HepG2 (cell line): ENCODE measurements at regions not wholly inside any gene's neighbourhood (a gene's known extent, or its start where the extent isn't known, plus 50 kb on each side); places are given as distances from the start of the nearest gene placed in this dataset.

Experiments
- ATAC-seq: fragments of 200-7000 bp; cut with Tn5 transposase; 3 replicates; pipeline ENCODE4 v1.9.1; 2020; ENCODE audit warnings: mild to moderate bottlenecking, moderate library complexity
- BruUV-seq: library from RNA; stranded (reverse); fragments of 400-500 nt; replicated peaks from 2 replicates; lab custom pipeline; 2021; lab: Mats Ljungman, UMichigan
- CTCF ChIA-PET: fragments of 300-600 bp; formaldehyde crosslinking; extraction: SDS; loops from one replicate; lab custom pipeline; 2021; ENCODE audit warnings: low total read pairs, inconsistent platforms, low intra/inter-chr PET ratio; lab: Yijun Ruan, JAX
- POLR2A ChIA-PET: fragments of 350-600 bp; sonication (Branson Sonifier 250); formaldehyde crosslinking; loops from one replicate; lab custom pipeline; 2020; ENCODE audit warnings: antibody characterized with exemption, inconsistent platforms; lab: Yijun Ruan, JAX
- DNase-seq: peaks from one replicate; pipeline ENCODE4 v3.0.0-alpha.2; 2015; ENCODE audit warnings: low spot score
- FAIRE-seq: peaks from 3 replicates; lab custom pipeline; 2011; peaks lifted over from hg19 to GRCh38; lab: Jason Lieb, UNC
- H2AFZ ChIP-seq: one replicate; pipeline ENCODE4 v1.6.1; 2011; ENCODE audit warnings: low read length, inconsistent platforms
- H3K27ac ChIP-seq: fragments of 300-600 bp; 3 replicates; pipeline ENCODE4 v1.8.0; 2011; ENCODE audit warnings: mixed run types, mild to moderate bottlenecking, mixed read lengths, low read length, inconsistent platforms; ENCODE audit not compliant: insufficient read depth; ENCODE audit errors: extremely low read length
- H3K27me3 ChIP-seq, 2 experiments: fragments of 200-600 bp in 1 of 2; 2 replicates in 1 of 2; 3 replicates in 1 of 2; pipeline versions ENCODE4 v1.6.0 to v1.8.0; 2011; ENCODE audit warnings: low read length in 2 of 2, mild to moderate bottlenecking in 2 of 2, moderate library complexity in 2 of 2, inconsistent platforms in 1 of 2; ENCODE audit not compliant: insufficient read depth in 2 of 2, control insufficient read depth in 1 of 2
- H3K36me3 ChIP-seq, 2 experiments: fragments of 200-600 bp in 1 of 2; replicated peaks in 1 of 2; 2 replicates in 1 of 2; 3 replicates in 1 of 2; pipeline versions ENCODE4 v1.5.1 to v1.8.0; 2011; ENCODE audit warnings: low read length in 2 of 2, inconsistent platforms in 1 of 2; ENCODE audit not compliant: insufficient read depth in 2 of 2, control insufficient read depth in 1 of 2
- H3K4me1 ChIP-seq: 2 replicates; pipeline ENCODE4 v1.5.1; 2012; ENCODE audit warnings: low read length, inconsistent platforms; ENCODE audit not compliant: insufficient read depth
- H3K4me2 ChIP-seq: 2 replicates; pipeline ENCODE4 v1.6.0; 2011; ENCODE audit warnings: low read depth, low read length, inconsistent platforms
- H3K4me3 ChIP-seq, 3 experiments: fragments of 200-600 bp in 1 of 3; sonication (generic), shearing (Covaris generic) in 1 of 3; replicated peaks in 1 of 3; 2 replicates each; pipeline ENCODE4 v1.5.1; 2011 to 2016; ENCODE audit warnings: low read length in 3 of 3, inconsistent platforms in 2 of 3, low read depth in 2 of 3, mild to moderate bottlenecking in 2 of 3, control low read depth in 1 of 3, mixed read lengths in 1 of 3; ENCODE audit not compliant: insufficient read depth in 1 of 3
- H3K79me2 ChIP-seq: one replicate; pipeline ENCODE4 v1.6.1; 2011; ENCODE audit warnings: low read length, inconsistent platforms; ENCODE audit not compliant: insufficient read depth
- H3K9ac ChIP-seq: 2 replicates; pipeline ENCODE4 v1.6.0; 2011; ENCODE audit warnings: mild to moderate bottlenecking, low read depth, low read length, inconsistent platforms; ENCODE audit not compliant: insufficient read depth
- H3K9me3 ChIP-seq: 2 replicates; pipeline ENCODE4 v1.5.1; 2012; ENCODE audit warnings: mild to moderate bottlenecking, low read length
- H4K20me1 ChIP-seq: 2 replicates; pipeline ENCODE4 v1.6.0; 2011; ENCODE audit warnings: inconsistent platforms, mild to moderate bottlenecking, low read length, moderate library complexity; ENCODE audit not compliant: insufficient read depth
- DMAP1 ChIP-seq: IDR thresholded peaks from 2 replicates; pipeline ENCODE4 v1.6.1; 2016
- HES4 ChIP-seq: sonication (generic); formaldehyde crosslinking; IDR thresholded peaks from 2 replicates; pipeline ENCODE4 v1.9.0; 2021; ENCODE audit warnings: mild to moderate bottlenecking, missing genetic modification reagents, borderline replicate concordance
- TOE1 ChIP-seq: sonication (generic); formaldehyde crosslinking; IDR thresholded peaks from 2 replicates; pipeline ENCODE4 v1.4.0; 2020; ENCODE audit warnings: mild to moderate bottlenecking, missing genetic modification reagents
- TOPORS ChIP-seq: sonication (generic); formaldehyde crosslinking; IDR thresholded peaks from 2 replicates; pipeline ENCODE4 v1.8.0; 2023; ENCODE audit warnings: mild to moderate bottlenecking, missing genetic modification reagents
- ZMYM2 ChIP-seq: sonication (generic); formaldehyde crosslinking; IDR thresholded peaks from 2 replicates; pipeline ENCODE4 v1.8.0; 2022; ENCODE audit warnings: mild to moderate bottlenecking, missing genetic modification reagents
- ZNF431 ChIP-seq: sonication (generic); formaldehyde crosslinking; IDR thresholded peaks from 2 replicates; pipeline ENCODE4 v1.9.0; 2022; ENCODE audit warnings: missing genetic modification reagents, low read depth, mild to moderate bottlenecking, borderline replicate concordance
- WGBS: methylation state at CpG from one replicate; pipeline ENCODE4 v1.1.6; 2017; ENCODE audit warnings: low lambda C conversion rate; 5-methylcytosine and 5-hydroxymethylcytosine counted together
- in situ Hi-C: cut with HindIII; loops from 2 replicates; pipeline ENCODE4 v1.10.0; 2017; ENCODE audit warnings: low pct_unique_long_range_greater_than_20kb; ENCODE audit not compliant: extremely low pct_ligation_motif_present
- intact Hi-C: fragments of 100-400 bp; cut with micrococcal nuclease; formaldehyde crosslinking; loops from one replicate; pipeline ENCODE4 v1.10.0; 2022; ENCODE audit not compliant: unreplicated experiment
- TF ChIP-seq, protein P1 (sequence below): fragments of 450-650 bp; IDR thresholded peaks from 2 replicates; pipeline ENCODE4 v1.6.1; 2016
- TF ChIP-seq, protein P2 (sequence below): sonication (generic); formaldehyde crosslinking; IDR thresholded peaks from 2 replicates; pipeline ENCODE4 v1.4.0; 2020; ENCODE audit warnings: missing genetic modification reagents, borderline replicate concordance
- TF ChIP-seq, protein P3 (sequence below): sonication (generic); formaldehyde crosslinking; IDR thresholded peaks from 2 replicates; pipeline ENCODE4 v1.9.0; 2022; ENCODE audit warnings: low read depth, missing genetic modification reagents

DNA sequence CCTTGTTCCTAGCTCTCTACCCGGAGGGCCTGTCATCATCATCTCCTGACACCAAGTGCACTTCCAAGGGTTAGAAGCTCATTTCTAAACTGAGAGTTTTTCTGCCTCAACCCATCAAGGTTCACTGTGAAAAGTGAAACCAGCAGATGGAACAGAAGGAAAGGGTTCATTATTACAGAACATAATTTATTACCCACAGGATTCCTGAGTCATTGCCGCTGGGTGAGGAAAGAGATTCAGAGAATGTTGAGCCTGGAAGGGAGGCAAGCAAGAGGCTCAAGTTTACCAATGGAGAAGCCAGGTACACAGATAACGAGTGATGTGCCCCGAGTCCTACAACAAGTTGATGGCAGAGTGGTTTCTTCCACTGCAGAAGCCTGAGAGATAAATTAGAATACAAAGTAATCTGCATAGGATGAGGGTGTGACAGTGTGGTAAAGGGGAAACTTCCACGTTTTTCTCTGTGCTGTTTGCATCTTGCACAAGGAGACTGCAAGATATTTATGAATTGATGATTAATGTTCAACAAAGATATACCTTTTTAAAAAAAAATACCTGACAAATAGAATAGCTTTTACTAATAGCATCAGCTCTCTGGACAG lies 80.5 kb upstream of the SETMAR start:
- Histone ChIP-seq H4K20me1 (no peaks in the 10 kb centered on the region), H3K27ac (no peak overlapping the region), H3K9ac (no peak overlapping the region), H3K36me3 (no peaks in the 10 kb centered on the region), H3K79me2 (no peaks in the 10 kb centered on the region), H3K4me3 (no peak overlapping the region), H2AFZ (no peak overlapping the region), H3K27me3 (no peaks in the 10 kb centered on the region), H3K4me1 (no peaks in the 10 kb centered on the region)
- no TSS peak for BruUV-seq
- CTCF ChIA-PET, result no interaction called here
- in situ Hi-C loops, result no loop called here
- WGBS, result 21% methylated on average over 5 of the region's 5 CpGs
- no peak for ATAC-seq
- POLR2A ChIA-PET, result no interaction called here
- DNase-seq, result no peak
- TF ChIP-seq TOE1 (CRISPR knock-in tag), result no peak
- TF ChIP-seq DMAP1 (CRISPR knock-in tag), result no peak
- TF ChIP-seq TOPORS, result no peak
- no peak for TF ChIP-seq ZNF431 (CRISPR knock-in tag)
- TF ChIP-seq, protein P1, sequence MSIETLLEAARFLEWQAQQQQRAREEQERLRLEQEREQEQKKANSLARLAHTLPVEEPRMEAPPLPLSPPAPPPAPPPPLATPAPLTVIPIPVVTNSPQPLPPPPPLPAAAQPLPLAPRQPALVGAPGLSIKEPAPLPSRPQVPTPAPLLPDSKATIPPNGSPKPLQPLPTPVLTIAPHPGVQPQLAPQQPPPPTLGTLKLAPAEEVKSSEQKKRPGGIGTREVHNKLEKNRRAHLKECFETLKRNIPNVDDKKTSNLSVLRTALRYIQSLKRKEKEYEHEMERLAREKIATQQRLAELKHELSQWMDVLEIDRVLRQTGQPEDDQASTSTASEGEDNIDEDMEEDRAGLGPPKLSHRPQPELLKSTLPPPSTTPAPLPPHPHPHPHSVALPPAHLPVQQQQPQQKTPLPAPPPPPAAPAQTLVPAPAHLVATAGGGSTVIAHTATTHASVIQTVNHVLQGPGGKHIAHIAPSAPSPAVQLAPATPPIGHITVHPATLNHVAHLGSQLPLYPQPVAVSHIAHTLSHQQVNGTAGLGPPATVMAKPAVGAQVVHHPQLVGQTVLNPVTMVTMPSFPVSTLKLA, result no peak
- TF ChIP-seq, all 625 proteins: peak for 0
- intact Hi-C loops, result no loop called here
- Histone ChIP-seq H3K4me2 (no peak overlapping the region), H3K9me3 (no peaks in the 10 kb centered on the region)
- FAIRE-seq, result no peak

DNA sequence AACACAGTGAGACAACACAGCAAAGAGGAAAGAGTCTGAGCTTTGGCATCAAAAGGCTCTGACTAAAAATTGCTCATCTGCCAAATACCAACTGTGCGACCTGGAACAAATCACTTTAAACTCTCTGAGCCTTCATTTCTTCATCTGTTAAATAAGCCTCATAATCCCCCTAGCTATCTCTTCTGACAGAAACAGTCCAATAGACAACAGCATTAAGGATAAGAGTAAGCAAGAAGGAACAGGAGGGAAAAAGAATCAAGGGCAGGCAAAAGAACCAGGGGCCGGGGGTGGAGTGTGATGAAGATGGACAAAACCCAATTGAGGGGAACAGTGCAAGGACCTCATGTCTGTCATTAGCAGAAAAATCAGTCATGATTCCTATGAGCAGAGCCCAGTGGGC lies 79.4 kb upstream of the SETMAR start:
- no peak overlapping the region for H3K4me3 ChIP-seq
- CTCF ChIA-PET, result no interaction called here
- TF ChIP-seq ZMYM2 (CRISPR knock-in tag) (no peak), HES4 (no peak)
- TF ChIP-seq, protein P2, sequence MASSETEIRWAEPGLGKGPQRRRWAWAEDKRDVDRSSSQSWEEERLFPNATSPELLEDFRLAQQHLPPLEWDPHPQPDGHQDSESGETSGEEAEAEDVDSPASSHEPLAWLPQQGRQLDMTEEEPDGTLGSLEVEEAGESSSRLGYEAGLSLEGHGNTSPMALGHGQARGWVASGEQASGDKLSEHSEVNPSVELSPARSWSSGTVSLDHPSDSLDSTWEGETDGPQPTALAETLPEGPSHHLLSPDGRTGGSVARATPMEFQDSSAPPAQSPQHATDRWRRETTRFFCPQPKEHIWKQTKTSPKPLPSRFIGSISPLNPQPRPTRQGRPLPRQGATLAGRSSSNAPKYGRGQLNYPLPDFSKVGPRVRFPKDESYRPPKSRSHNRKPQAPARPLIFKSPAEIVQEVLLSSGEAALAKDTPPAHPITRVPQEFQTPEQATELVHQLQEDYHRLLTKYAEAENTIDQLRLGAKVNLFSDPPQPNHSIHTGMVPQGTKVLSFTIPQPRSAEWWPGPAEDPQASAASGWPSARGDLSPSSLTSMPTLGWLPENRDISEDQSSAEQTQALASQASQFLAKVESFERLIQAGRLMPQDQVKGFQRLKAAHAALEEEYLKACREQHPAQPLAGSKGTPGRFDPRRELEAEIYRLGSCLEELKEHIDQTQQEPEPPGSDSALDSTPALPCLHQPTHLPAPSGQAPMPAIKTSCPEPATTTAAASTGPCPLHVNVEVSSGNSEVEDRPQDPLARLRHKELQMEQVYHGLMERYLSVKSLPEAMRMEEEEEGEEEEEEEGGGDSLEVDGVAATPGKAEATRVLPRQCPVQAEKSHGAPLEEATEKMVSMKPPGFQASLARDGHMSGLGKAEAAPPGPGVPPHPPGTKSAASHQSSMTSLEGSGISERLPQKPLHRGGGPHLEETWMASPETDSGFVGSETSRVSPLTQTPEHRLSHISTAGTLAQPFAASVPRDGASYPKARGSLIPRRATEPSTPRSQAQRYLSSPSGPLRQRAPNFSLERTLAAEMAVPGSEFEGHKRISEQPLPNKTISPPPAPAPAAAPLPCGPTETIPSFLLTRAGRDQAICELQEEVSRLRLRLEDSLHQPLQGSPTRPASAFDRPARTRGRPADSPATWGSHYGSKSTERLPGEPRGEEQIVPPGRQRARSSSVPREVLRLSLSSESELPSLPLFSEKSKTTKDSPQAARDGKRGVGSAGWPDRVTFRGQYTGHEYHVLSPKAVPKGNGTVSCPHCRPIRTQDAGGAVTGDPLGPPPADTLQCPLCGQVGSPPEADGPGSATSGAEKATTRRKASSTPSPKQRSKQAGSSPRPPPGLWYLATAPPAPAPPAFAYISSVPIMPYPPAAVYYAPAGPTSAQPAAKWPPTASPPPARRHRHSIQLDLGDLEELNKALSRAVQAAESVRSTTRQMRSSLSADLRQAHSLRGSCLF (CRISPR knock-in tag), result no peak
- TF ChIP-seq, protein P3, sequence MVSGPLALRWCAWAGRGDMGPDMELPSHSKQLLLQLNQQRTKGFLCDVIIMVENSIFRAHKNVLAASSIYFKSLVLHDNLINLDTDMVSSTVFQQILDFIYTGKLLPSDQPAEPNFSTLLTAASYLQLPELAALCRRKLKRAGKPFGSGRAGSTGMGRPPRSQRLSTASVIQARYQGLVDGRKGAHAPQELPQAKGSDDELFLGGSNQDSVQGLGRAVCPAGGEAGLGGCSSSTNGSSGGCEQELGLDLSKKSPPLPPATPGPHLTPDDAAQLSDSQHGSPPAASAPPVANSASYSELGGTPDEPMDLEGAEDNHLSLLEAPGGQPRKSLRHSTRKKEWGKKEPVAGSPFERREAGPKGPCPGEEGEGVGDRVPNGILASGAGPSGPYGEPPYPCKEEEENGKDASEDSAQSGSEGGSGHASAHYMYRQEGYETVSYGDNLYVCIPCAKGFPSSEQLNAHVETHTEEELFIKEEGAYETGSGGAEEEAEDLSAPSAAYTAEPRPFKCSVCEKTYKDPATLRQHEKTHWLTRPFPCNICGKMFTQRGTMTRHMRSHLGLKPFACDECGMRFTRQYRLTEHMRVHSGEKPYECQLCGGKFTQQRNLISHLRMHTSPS, result no peak

More for the DNA sequence above, 79.4 kb upstream of the SETMAR start:
- BruUV-seq, result no TSS peak
- no peaks in the 10 kb centered on the region for H3K4me1 ChIP-seq
- H3K36me3 ChIP-seq, result no peaks in the 10 kb centered on the region
- FAIRE-seq (no peak), ATAC-seq (no peak), DNase-seq (no peak)
- H3K9me3 ChIP-seq, result no peaks in the 10 kb centered on the region
- in situ Hi-C loops, result no loop called here
- no peak overlapping the region for H3K27ac ChIP-seq
- no peak overlapping the region for H2AFZ ChIP-seq
- no peak overlapping the region for H3K9ac ChIP-seq
- H3K79me2 ChIP-seq, result no peaks in the 10 kb centered on the region
- 32% methylated on average over 2 of the region's 2 CpGs for WGBS
- no peaks in the 10 kb centered on the region for H3K27me3 ChIP-seq
- POLR2A ChIA-PET, result no interaction called here
- H3K4me2 ChIP-seq, result no peak overlapping the region
- H4K20me1 ChIP-seq, result no peaks in the 10 kb centered on the region
- intact Hi-C loops, result no loop called here
